ENCODE measurements at regions not wholly inside any gene's neighbourhood (a gene's known extent, or its start where the extent isn't known, plus 50 kb on each side); places are given as distances from the start of the nearest gene placed in this dataset.

- H3K4me1 ChIP-seq, result no peaks in the 10 kb centered on the region
- TF ChIP-seq CTCF (IDR thresholded peaks at IDR 0.05), result no peak
- H3K27me3 ChIP-seq, result no peaks in the 10 kb centered on the region
- H3K9me3 ChIP-seq, result no peaks in the 10 kb centered on the region
- H3K27ac ChIP-seq, result no peak overlapping the region
- DNase-seq (no peak), ATAC-seq (no peak)
- intact Hi-C loops (cut with DNase I), result no loop called here
- no peaks in the 10 kb centered on the region for H3K36me3 ChIP-seq
- no peak overlapping the region for H3K4me3 ChIP-seq
Observed at GRCh38 chr16:63385714-63386432, 1349.6 kb upstream of the CDH8 start.

DNA sequence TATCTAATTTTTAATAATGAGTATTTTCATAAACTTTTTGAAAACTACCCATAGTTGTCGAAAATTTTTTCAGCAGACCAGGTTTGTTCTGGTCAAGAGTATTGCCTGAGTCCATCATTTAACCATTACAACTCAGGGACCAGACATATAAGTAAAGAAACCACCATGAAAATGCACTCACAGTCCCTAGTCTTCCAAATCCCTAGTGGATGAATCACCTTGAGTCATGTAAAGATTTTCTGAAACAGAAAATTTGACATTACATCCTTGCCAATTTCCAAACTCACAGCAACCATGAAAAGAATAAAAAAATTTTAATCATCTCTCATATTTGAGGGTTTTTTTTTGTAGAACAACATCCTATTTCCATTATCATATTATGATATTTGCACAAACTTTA is 1337.5 kb upstream of the CDH8 start:
- DNase-seq (no peak), ATAC-seq (no peak)
- no peak overlapping the region for H3K4me3 ChIP-seq
- no peaks in the 10 kb centered on the region for H3K27me3 ChIP-seq
- intact Hi-C loops (cut with DNase I), result no loop called here
- no peaks in the 10 kb centered on the region for H3K4me1 ChIP-seq
- no peaks in the 10 kb centered on the region for H3K36me3 ChIP-seq
- no peak overlapping the region for H3K27ac ChIP-seq
- H3K9me3 ChIP-seq, result no peaks in the 10 kb centered on the region
- TF ChIP-seq CTCF (IDR thresholded peaks at IDR 0.05), result no peak

DNA sequence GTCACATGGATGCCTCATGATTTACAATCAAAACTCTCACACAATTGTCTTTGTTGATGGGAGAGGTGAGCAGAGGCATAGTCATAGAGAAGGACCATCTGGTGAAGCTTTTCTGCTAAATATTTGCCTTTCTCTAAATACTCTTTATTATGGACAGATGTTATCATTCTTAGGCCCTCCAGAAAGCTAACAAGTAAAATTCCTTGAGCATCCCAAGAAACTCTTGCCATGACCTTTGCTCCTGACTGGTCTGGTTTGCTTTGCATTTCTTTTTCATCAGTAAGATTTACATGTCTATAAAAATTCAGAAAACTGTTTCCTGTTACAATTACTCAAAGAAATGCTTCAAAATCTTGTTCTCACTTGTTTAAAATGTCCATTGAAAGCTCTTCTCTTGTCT is 1336.6 kb upstream of the CDH8 start:
- H3K4me1 ChIP-seq, result no peaks in the 10 kb centered on the region
- no peaks in the 10 kb centered on the region for H3K9me3 ChIP-seq
- H3K27ac ChIP-seq, result no peak overlapping the region
- no peak overlapping the region for H3K4me3 ChIP-seq
- H3K36me3 ChIP-seq, result no peaks in the 10 kb centered on the region
- no peaks in the 10 kb centered on the region for H3K27me3 ChIP-seq
- intact Hi-C loops (cut with DNase I), result no loop called here
- DNase-seq (no peak), ATAC-seq (no peak)
- TF ChIP-seq CTCF (IDR thresholded peaks at IDR 0.05), result no peak

- intact Hi-C loops (cut with DNase I), result no loop called here
- H3K9me3 ChIP-seq, result no peaks in the 10 kb centered on the region
- H3K36me3 ChIP-seq, result no peaks in the 10 kb centered on the region
- no peak for TF ChIP-seq CTCF (IDR thresholded peaks at IDR 0.05)
- H3K4me3 ChIP-seq, result no peak overlapping the region
- DNase-seq (no peak), ATAC-seq (no peak)
- H3K27ac ChIP-seq, result no peak overlapping the region
- H3K27me3 ChIP-seq, result no peaks in the 10 kb centered on the region
- no peaks in the 10 kb centered on the region for H3K4me1 ChIP-seq
Observed at GRCh38 chr16:63372283-63372682, 1336.0 kb upstream of the CDH8 start.

- Histone ChIP-seq H3K36me3 (no peaks in the 10 kb centered on the region), H3K9me3 (no peaks in the 10 kb centered on the region), H3K4me1 (no peaks in the 10 kb centered on the region), H3K27me3 (no peaks in the 10 kb centered on the region), H3K27ac (no peak overlapping the region), H3K4me3 (no peak overlapping the region)
- DNase-seq (no peak), ATAC-seq (no peak)
- no peak for TF ChIP-seq CTCF (IDR thresholded peaks at IDR 0.05)
- intact Hi-C loops (cut with DNase I), result no loop called here
Observed at GRCh38 chr16:63365649-63366304, 1329.5 kb upstream of the CDH8 start.

All from upper lobe of right lung (tissue), 1 donor.